Inflammatory macrophage treated with lipopolysaccharide for 4 hours (primary cell): ENCODE measurements at regions not wholly inside any gene's neighbourhood (a gene's known extent, or its start where the extent isn't known, plus 50 kb on each side); places are given as distances from the start of the nearest gene placed in this dataset.
"Not testable (repeated sequence)": the region's sequence is repeated elsewhere in the genome, so short reads cannot be mapped to it uniquely, and the experiment has no call there.

Experiments
- DNase-seq: peaks from one replicate; pipeline ENCODE4 v3.0.0-alpha.2; 2020

GRCh38 chr14:101634850-101635748, 73.8 kb downstream of the DIO3 start:
- DNase-seq, result no peak

GRCh38 chr14:101635749-101636560, 74.7 kb downstream of the DIO3 start:
- DNase-seq, result peak; percentile 1

GRCh38 chr14:101639241-101639833, 78.0 kb downstream of the DIO3 start:
- DNase-seq, result no peak

GRCh38 chr14:101643651-101644050, 82.4 kb downstream of the DIO3 start:
- no peak for DNase-seq

GRCh38 chr14:101654051-101654450, 92.8 kb downstream of the DIO3 start:
- no peak for DNase-seq

- DNase-seq, result no peak
These were observed 96.1 kb downstream of the DIO3 start for GRCh38 chr14:101657372-101657771.

- peak; percentile 9 for DNase-seq
These were observed 95.9 kb upstream of the PPP2R5C start for GRCh38 chr14:101665478-101666078.

GRCh38 chr14:101666264-101666663, 95.2 kb upstream of the PPP2R5C start:
- DNase-seq, result no peak

GRCh38 chr14:101669629-101670028, 91.9 kb upstream of the PPP2R5C start:
- DNase-seq, result no peak

GRCh38 chr14:101673873-101674272, 87.6 kb upstream of the PPP2R5C start:
- no peak for DNase-seq

- not testable (repeated sequence) for DNase-seq
These were observed 85.7 kb upstream of the PPP2R5C start for GRCh38 chr14:101675835-101676234.

- DNase-seq, result not testable (repeated sequence)
These were observed 83.6 kb upstream of the PPP2R5C start for GRCh38 chr14:101677912-101678327.

- DNase-seq, result no peak
These were observed 79.7 kb upstream of the PPP2R5C start for GRCh38 chr14:101681795-101682194.

- DNase-seq, result no peak
These were observed 78.1 kb upstream of the PPP2R5C start for GRCh38 chr14:101683365-101683764.

GRCh38 chr14:101687756-101688546, 73.6 kb upstream of the PPP2R5C start:
- no peak for DNase-seq

- DNase-seq, result no peak
These were observed 72.4 kb upstream of the PPP2R5C start for GRCh38 chr14:101689039-101689501.

GRCh38 chr14:101689966-101690365, 71.5 kb upstream of the PPP2R5C start:
- DNase-seq, result not testable (repeated sequence)

- no peak for DNase-seq
These were observed 65.8 kb upstream of the PPP2R5C start for GRCh38 chr14:101695659-101696058.

- DNase-seq, result no peak
These were observed 57.4 kb upstream of the PPP2R5C start for GRCh38 chr14:101704140-101704539.

GRCh38 chr14:101705733-101706508, 55.6 kb upstream of the PPP2R5C start:
- DNase-seq, result peak; percentile 54

GRCh38 chr14:101706509-101707067, 54.9 kb upstream of the PPP2R5C start:
- DNase-seq, result no peak
